Activated CD4-positive, alpha-beta T cell treated with anti-CD3 and anti-CD28 coated beads for 36 hours (primary cell): ENCODE measurements at regions not wholly inside any gene's neighbourhood (a gene's known extent, or its start where the extent isn't known, plus 50 kb on each side); places are given as distances from the start of the nearest gene placed in this dataset.

ENCODE experiments used
- ATAC-seq: fragments of 200-7000 bp; cut with Tn5 transposase; one replicate; pipeline ENCODE4 v1.10.0; 2021; ENCODE audit warnings: mild to moderate bottlenecking, moderate library complexity
- CTCF ChIA-PET: fragments of 350-600 bp; sonication (Branson Sonifier 250); formaldehyde crosslinking; loops from one replicate; lab custom pipeline; 2021; ENCODE audit warnings: antibody characterized with exemption; lab: Charles Lee
- POLR2A ChIA-PET: fragments of 350-600 bp; sonication (Branson Sonifier 250); formaldehyde crosslinking; loops from one replicate; lab custom pipeline; 2021; ENCODE audit warnings: antibody characterized with exemption, inconsistent platforms; lab: Charles Lee
- DNase-seq: peaks from one replicate; pipeline ENCODE4 v3.0.0-alpha.2; 2020
- H3K27ac Mint-ChIP-seq: one replicate; pipeline ENCODE4 v1.8.0; 2021; ENCODE audit warnings: mixed read lengths
- H3K27me3 Mint-ChIP-seq: one replicate; pipeline ENCODE4 v1.8.0; 2021; ENCODE audit warnings: mixed read lengths
- H3K36me3 Mint-ChIP-seq: one replicate; pipeline ENCODE4 v1.8.0; 2021; ENCODE audit warnings: low read depth, mixed read lengths
- H3K4me1 Mint-ChIP-seq: one replicate; pipeline ENCODE4 v1.8.0; 2021; ENCODE audit warnings: mixed read lengths
- H3K4me3 Mint-ChIP-seq: one replicate; pipeline ENCODE4 v1.8.0; 2021; ENCODE audit warnings: mild to moderate bottlenecking, moderate library complexity, mixed read lengths
- H3K9me3 Mint-ChIP-seq: one replicate; pipeline ENCODE4 v1.8.0; 2021; ENCODE audit warnings: low read depth, mixed read lengths
- intact Hi-C, 2 experiments: fragments of 100-400 bp; cut with DNase I in 1 of 2; cut with micrococcal nuclease in 1 of 2; formaldehyde crosslinking; loops; one replicate each; pipeline versions ENCODE4 v1.14.2 to v1.15.1; 2022 to 2024; cut with DNase I, micrococcal nuclease

DNA sequence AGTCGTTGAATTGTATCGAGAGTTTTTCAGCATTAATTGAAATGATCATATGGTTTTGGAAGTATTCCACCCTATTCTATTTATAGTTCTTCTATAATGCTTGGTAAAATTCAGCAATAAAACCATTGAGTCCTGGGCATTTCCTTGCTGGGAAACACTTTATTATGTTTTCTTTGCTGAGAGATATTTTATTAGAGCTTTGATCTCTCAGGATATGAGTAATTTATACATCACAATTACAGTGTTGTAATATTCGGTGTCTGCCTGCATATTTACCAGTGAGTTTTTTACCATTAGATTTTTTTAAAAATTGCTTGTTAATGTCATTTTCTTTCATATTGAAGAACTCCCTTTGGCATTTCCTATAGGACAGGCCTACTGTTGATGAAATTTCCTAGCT, 402.7 kb upstream of the FSIP2 start:
- ChIA-PET CTCF (no interaction called here), POLR2A (no interaction called here)
- peaks cover 7% of the 10 kb centered on the region for H3K9me3 Mint-ChIP-seq
- ATAC-seq (no peak), DNase-seq (no peak)
- no peaks in the 10 kb centered on the region for H3K36me3 Mint-ChIP-seq
- no peaks in the 10 kb centered on the region for H3K4me1 Mint-ChIP-seq
- no peaks in the 10 kb centered on the region for H3K27me3 Mint-ChIP-seq
- H3K4me3 Mint-ChIP-seq: no peak overlapping the region
- no peak overlapping the region for H3K27ac Mint-ChIP-seq
- intact Hi-C loops: no loop called here

DNA sequence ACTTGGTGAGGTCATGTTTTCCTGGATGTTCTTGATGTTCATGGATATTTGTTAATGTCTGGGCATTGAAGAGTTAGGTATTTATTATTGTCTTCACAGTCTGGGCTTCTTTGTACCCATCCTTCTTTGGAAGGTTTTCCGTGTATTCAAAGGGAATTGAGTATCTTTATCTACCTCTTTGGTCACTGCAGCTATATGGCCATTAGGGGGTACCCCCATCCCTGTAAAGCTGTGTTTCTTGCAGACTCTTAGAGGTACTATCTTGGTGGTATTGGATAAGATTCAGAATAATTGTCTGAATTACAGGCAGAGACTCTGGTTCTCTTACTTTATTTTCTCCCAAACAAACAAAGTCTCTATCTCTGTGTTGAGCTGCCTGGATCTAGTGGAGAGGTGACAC, 401.6 kb upstream of the FSIP2 start:
- no peak for DNase-seq
- Mint-ChIP-seq H3K9me3 (peaks cover 7% of the 10 kb centered on the region), H3K4me3 (no peak overlapping the region), H3K4me1 (no peaks in the 10 kb centered on the region), H3K27me3 (no peaks in the 10 kb centered on the region), H3K36me3 (no peaks in the 10 kb centered on the region), H3K27ac (no peak overlapping the region)
- intact Hi-C loops: no loop called here
- CTCF ChIA-PET: interaction anchor here (0.6 kb wide), 1 partner anchor 87 kb away, joined by 3 read pairs; no protein-coding TSS in a partner anchor
- POLR2A ChIA-PET: no interaction called here
- no peak for ATAC-seq

DNA sequence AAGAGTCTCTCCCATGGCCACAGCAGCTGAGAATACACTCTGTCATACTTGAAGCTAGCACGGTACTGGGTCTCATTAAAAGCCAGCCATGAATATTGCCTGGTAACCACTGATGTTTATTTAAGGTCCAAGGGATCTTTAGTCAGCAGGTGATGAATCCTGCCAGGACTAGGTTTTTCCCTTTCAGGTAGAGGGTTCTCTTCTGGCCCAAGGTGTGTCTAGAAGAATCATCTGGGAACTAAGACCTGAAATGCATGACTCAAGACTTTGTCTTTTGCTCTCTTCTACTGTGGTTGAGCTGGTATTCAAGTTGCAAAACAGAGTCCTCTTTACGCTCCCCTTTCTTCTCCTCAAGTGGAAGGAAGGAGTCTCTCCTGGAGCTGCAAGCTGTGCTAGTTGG, 400.5 kb upstream of the FSIP2 start:
- no peaks in the 10 kb centered on the region for H3K27me3 Mint-ChIP-seq
- no peaks in the 10 kb centered on the region for H3K4me1 Mint-ChIP-seq

DNA sequence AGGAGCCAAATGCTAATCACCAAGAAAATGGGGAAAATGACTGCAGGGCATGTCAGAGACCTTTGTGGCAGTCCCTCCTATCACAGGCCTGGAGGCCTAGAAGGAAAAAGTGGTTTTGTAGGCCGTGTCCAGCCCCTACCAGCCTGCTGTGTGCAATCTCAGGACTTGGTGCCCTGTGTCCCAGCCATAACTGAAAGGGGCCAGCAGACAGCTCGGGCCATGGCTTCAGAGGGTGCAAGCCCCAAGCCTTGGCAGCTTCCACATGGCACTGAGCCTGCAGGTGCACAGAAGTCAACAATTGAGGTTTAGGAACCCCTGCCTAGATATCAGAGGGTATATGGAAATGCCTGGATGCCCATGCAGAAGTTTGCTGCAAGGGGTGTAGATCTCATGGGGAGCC, 391.2 kb upstream of the FSIP2 start:
- Mint-ChIP-seq H3K4me1 (no peaks in the 10 kb centered on the region), H3K9me3 (no peaks in the 10 kb centered on the region), H3K36me3 (no peaks in the 10 kb centered on the region), H3K4me3 (no peak overlapping the region), H3K27ac (no peak overlapping the region), H3K27me3 (no peaks in the 10 kb centered on the region)
- intact Hi-C loops: no loop called here
- DNase-seq (no peak), ATAC-seq (no peak)
- POLR2A ChIA-PET: no interaction called here
- CTCF ChIA-PET: no interaction called here

More for the DNA sequence above, 400.5 kb upstream of the FSIP2 start:
- DNase-seq: no peak
- no peak overlapping the region for H3K27ac Mint-ChIP-seq
- peaks cover 7% of the 10 kb centered on the region for H3K9me3 Mint-ChIP-seq
- intact Hi-C loops: no loop called here
- no peaks in the 10 kb centered on the region for H3K36me3 Mint-ChIP-seq
- ChIA-PET POLR2A (no interaction called here), CTCF (interaction anchor here (0.5 to 0.8 kb wide), 2 partner anchors 43 to 403 kb away, joined by 3 read pairs; no protein-coding TSS in a partner anchor)
- no peak for ATAC-seq
- H3K4me3 Mint-ChIP-seq: no peak overlapping the region

DNA sequence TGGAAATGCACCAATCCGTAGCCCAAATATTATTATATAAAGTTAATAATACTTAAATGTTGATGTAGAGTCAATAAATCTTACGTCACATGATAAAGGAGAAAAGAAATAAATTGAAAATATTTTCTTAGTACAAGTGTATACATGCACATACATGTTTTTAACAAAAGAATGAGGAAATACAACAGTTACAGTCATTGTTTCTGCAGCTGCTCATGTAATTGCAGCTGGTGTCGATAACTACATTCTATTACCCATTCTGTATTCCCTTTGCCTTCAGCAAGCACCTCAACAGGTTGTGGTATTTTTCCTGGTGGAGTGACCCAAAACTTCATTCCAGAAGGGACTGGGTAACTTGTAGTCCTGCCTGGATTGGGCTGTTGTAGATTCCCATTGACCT, 377.8 kb upstream of the FSIP2 start:
- DNase-seq: no peak
- H3K36me3 Mint-ChIP-seq: no peaks in the 10 kb centered on the region
- POLR2A ChIA-PET: no interaction called here
- no peaks in the 10 kb centered on the region for H3K27me3 Mint-ChIP-seq
- H3K9me3 Mint-ChIP-seq: peaks cover 12% of the 10 kb centered on the region
- intact Hi-C loops: no loop called here
- H3K27ac Mint-ChIP-seq: no peak overlapping the region
- no peaks in the 10 kb centered on the region for H3K4me1 Mint-ChIP-seq
- no peak overlapping the region for H3K4me3 Mint-ChIP-seq
- CTCF ChIA-PET: no interaction called here
- no peak for ATAC-seq

DNA sequence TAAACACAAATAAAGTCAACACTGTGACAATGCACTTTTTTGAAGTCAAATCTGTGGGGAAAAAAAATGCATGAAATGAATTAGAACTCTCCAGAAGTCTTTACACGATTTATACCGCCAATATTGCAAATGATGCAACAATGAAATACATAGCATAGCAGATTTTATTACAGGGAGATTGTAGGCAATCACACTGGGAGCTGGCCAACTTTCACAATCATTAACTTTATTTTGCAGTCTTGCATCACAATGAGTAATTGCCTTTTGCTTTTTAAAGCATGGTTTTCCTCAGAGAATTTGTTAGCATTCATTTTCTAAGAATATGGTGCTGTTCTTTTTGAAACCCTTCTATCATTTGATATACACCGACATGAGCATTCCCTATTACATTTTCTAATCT, 366.4 kb upstream of the FSIP2 start:
- Mint-ChIP-seq H3K27ac (no peak overlapping the region), H3K27me3 (no peaks in the 10 kb centered on the region), H3K4me1 (no peaks in the 10 kb centered on the region), H3K36me3 (no peaks in the 10 kb centered on the region), H3K9me3 (peaks cover 3% of the 10 kb centered on the region), H3K4me3 (no peak overlapping the region)
- POLR2A ChIA-PET: no interaction called here
- CTCF ChIA-PET: no interaction called here
- ATAC-seq: no peak
- no peak for DNase-seq
- intact Hi-C loops: no loop called here

DNA sequence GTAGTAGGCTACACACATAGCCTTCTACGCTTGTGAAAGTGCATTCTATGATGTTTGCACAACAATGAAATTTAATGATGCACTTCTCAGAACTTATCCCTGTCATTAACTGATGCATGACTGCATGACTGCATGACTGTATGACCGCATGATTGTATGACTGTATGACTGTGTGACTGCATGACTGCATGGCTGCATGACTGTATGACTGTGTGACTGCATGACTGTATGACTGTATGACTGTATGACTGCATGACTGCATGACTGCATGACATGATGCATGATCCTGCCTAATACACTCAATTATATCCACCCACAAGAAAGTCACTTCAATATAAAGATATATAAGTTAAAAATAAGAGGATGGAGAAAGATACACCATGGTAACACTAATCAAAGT, 365.4 kb upstream of the FSIP2 start:
- DNase-seq (no peak), ATAC-seq (no peak)
- no peaks in the 10 kb centered on the region for H3K27me3 Mint-ChIP-seq
- H3K4me3 Mint-ChIP-seq: no peak overlapping the region
- peaks cover 3% of the 10 kb centered on the region for H3K9me3 Mint-ChIP-seq
- H3K4me1 Mint-ChIP-seq: no peaks in the 10 kb centered on the region
- H3K36me3 Mint-ChIP-seq: no peaks in the 10 kb centered on the region
- H3K27ac Mint-ChIP-seq: no peak overlapping the region
- CTCF ChIA-PET: no interaction called here
- POLR2A ChIA-PET: no interaction called here
- intact Hi-C loops: no loop called here

DNA sequence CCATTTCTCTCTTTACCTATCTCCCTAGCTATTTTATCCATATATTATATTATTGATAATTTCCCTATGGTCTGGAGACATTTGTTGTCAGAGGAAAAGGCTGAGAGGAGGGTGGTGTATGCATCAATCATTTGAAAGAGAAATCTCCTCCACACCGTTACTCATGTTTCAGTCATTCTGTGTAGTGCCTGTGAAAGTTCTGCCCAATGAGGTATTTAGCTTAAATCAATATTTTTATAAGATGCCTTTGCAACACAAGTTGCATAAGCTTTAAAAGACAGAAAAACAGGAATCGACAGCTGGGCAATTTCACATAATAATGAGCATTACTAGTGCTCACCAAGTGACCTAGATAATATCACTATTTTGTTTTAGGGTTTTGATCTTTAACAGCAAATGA, 363.7 kb upstream of the FSIP2 start:
- Mint-ChIP-seq H3K36me3 (no peaks in the 10 kb centered on the region), H3K4me1 (no peaks in the 10 kb centered on the region), H3K27ac (no peak overlapping the region), H3K27me3 (no peaks in the 10 kb centered on the region), H3K4me3 (no peak overlapping the region), H3K9me3 (peaks cover 3% of the 10 kb centered on the region)
- ATAC-seq (no peak), DNase-seq (no peak)
- POLR2A ChIA-PET: interaction anchor here (0.7 kb wide), 1 partner anchor 173 kb away, joined by 4 read pairs; no protein-coding TSS in a partner anchor
- CTCF ChIA-PET: no interaction called here
- intact Hi-C loops: no loop called here

DNA sequence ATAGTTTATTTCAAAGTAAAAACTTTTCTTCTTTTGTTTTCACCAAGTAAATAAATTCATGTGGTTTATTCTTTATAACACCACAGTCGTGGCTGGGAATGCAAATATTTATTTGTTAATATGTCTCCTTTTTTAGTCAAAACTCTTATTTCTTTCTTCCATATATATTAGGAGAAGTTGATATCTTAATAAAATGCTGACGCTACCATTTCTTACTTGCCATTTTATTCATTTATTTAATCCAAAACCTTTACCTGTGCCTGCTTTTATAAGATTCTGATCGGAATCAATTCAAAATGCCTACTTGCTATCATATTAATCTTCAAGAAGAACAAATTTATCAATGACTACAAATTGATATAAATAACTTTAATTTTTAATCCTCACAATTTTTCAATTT, 362.9 kb upstream of the FSIP2 start:
- no peaks in the 10 kb centered on the region for H3K36me3 Mint-ChIP-seq
- POLR2A ChIA-PET: no interaction called here
- no peak overlapping the region for H3K4me3 Mint-ChIP-seq
- no peak overlapping the region for H3K27ac Mint-ChIP-seq
- H3K27me3 Mint-ChIP-seq: no peaks in the 10 kb centered on the region
- DNase-seq (no peak), ATAC-seq (no peak)
- CTCF ChIA-PET: no interaction called here
- intact Hi-C loops: no loop called here
- no peaks in the 10 kb centered on the region for H3K4me1 Mint-ChIP-seq
- peaks cover 3% of the 10 kb centered on the region for H3K9me3 Mint-ChIP-seq

DNA sequence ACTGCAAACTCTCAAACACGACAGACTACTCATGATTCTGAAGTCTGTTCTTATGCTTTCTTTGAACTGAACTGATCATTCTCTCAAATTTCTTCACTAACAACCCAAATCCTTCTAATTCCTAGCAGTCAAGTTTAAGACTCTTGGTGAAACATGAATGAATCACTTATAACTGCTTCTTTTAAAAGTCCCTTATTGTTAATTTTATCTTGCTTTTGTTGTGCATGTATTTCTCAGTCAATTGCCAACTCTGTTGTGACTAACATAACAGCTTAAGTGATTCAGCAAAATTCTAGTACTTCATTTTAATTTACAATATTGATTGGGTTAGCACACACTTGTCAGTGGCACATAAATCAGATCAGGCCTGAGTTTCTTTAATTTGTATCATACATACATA, 357.0 kb upstream of the FSIP2 start:
- Mint-ChIP-seq H3K27me3 (no peaks in the 10 kb centered on the region), H3K9me3 (no peaks in the 10 kb centered on the region), H3K4me3 (no peak overlapping the region), H3K4me1 (no peaks in the 10 kb centered on the region), H3K36me3 (no peaks in the 10 kb centered on the region), H3K27ac (no peak overlapping the region)
- ChIA-PET POLR2A (no interaction called here), CTCF (no interaction called here)
- ATAC-seq: no peak
- intact Hi-C loops: no loop called here
- no peak for DNase-seq

DNA sequence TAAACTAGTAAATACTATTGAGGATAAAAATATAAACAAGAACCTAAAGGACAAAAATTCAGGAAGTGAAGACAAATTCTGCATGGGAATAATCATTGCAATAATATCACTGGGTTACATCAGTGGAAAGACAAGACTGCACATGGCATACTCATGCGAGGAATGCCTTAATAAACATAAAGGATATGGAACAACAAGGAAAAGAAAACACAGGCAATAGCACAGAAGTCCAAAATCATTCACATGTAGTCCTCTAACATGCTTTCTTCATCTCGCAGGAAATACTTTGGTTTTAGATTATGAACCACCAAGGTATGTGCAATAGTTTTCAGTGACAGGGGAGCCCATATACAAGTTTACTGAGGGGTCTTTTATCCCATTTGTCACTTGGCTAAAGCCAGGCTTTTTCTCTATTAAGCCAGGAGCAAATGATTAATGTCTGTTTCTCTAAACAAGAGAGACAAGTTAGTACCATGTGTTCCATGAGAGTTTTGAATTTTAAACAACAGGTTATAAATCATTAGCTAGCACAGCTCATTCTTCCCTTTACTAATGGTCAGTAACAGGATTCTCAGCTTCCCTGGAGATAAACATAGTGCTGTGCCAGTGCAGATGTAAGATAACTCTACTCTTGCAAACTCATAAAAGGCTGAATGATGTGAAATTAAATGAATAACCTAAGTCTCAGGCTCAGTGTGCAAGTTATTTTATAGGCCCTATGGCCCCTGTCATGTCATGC, 353.6 kb upstream of the FSIP2 start:
- no peaks in the 10 kb centered on the region for H3K4me1 Mint-ChIP-seq
- H3K36me3 Mint-ChIP-seq: no peaks in the 10 kb centered on the region
- H3K27ac Mint-ChIP-seq: no peak overlapping the region
- H3K9me3 Mint-ChIP-seq: no peaks in the 10 kb centered on the region
- ATAC-seq (no peak), DNase-seq (no peak)
- no peaks in the 10 kb centered on the region for H3K27me3 Mint-ChIP-seq
- intact Hi-C loops: no loop called here
- POLR2A ChIA-PET: no interaction called here
- no peak overlapping the region for H3K4me3 Mint-ChIP-seq
- CTCF ChIA-PET: no interaction called here

DNA sequence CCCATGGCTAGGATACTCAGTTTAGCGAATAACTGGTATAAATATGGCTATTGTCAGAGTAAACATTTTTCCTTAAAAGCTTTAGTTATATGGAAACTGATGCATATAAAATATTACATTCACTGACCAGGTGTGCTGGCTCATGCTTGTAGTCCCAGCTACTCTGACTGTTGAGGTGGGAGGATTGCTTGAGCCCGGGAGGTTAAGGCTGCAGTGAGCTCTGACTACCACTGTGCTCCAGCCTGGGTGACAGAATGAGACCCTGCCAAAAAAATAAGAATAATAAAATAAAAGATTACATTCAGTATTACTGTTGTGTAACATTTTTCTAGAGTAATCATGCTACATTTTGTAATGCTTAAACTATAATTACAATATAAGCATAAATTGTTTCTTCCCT, 350.4 kb upstream of the FSIP2 start:
- ChIA-PET POLR2A (no interaction called here), CTCF (no interaction called here)
- H3K36me3 Mint-ChIP-seq: no peaks in the 10 kb centered on the region
- peaks cover 2% of the 10 kb centered on the region for H3K9me3 Mint-ChIP-seq
- intact Hi-C loops: no loop called here
- no peak overlapping the region for H3K4me3 Mint-ChIP-seq
- H3K27me3 Mint-ChIP-seq: no peaks in the 10 kb centered on the region
- no peak for ATAC-seq
- H3K27ac Mint-ChIP-seq: no peak overlapping the region
- no peak for DNase-seq
- no peaks in the 10 kb centered on the region for H3K4me1 Mint-ChIP-seq
